GM06990 (cell line): ENCODE measurements at regions not wholly inside any gene's neighbourhood (a gene's known extent, or its start where the extent isn't known, plus 50 kb on each side); places are given as distances from the start of the nearest gene placed in this dataset.
"Not testable (repeated sequence)": the region's sequence is repeated elsewhere in the genome, so short reads cannot be mapped to it uniquely, and the experiment has no call there.

Experiments used
- DNase-seq: peaks from one replicate; pipeline ENCODE4 v3.0.0-alpha.2; 2011; ENCODE audit not compliant: insufficient read length; ENCODE audit errors: extremely low read depth
- H3K27me3 ChIP-seq: replicated peaks from 2 replicates; pipeline ENCODE4 v1.6.0; 2011; ENCODE audit warnings: low read length; ENCODE audit not compliant: control insufficient read depth, insufficient read depth
- H3K36me3 ChIP-seq: 2 replicates; pipeline ENCODE4 v1.5.1; 2011; ENCODE audit warnings: low read length; ENCODE audit not compliant: control insufficient read depth, insufficient read depth
- H3K4me3 ChIP-seq: replicated peaks from 2 replicates; pipeline ENCODE4 v1.5.1; 2011; ENCODE audit warnings: low read depth, mild to moderate bottlenecking, control low read depth, low read length
- CTCF ChIP-seq: IDR thresholded peaks from 2 replicates; pipeline ENCODE4 v1.5.1; 2011; ENCODE audit warnings: low read length, control low read depth, mild to moderate bottlenecking, inconsistent platforms; ENCODE audit not compliant: insufficient read depth, poor library complexity, severe bottlenecking

- H3K36me3 ChIP-seq: no peaks in the 10 kb centered on the region
- no peaks in the 10 kb centered on the region for H3K27me3 ChIP-seq
- TF ChIP-seq CTCF: no peak
- no peak overlapping the region for H3K4me3 ChIP-seq
- no peak for DNase-seq
Measured at GRCh38 chr2:166764702-166765101, 123.6 kb upstream of the XIRP2 start.

- no peak overlapping the region for H3K4me3 ChIP-seq
- DNase-seq: no peak
- H3K36me3 ChIP-seq: no peaks in the 10 kb centered on the region
- H3K27me3 ChIP-seq: no peaks in the 10 kb centered on the region
- TF ChIP-seq CTCF: no peak
Measured at GRCh38 chr2:166764216-166764615, 124.1 kb upstream of the XIRP2 start.

- no peak for TF ChIP-seq CTCF
- no peak overlapping the region for H3K4me3 ChIP-seq
- no peaks in the 10 kb centered on the region for H3K27me3 ChIP-seq
- H3K36me3 ChIP-seq: no peaks in the 10 kb centered on the region
- DNase-seq: no peak
Measured at GRCh38 chr2:166762746-166763145, 125.5 kb upstream of the XIRP2 start.

GRCh38 chr2:166758956-166759355, 129.3 kb upstream of the XIRP2 start:
- H3K36me3 ChIP-seq: no peaks in the 10 kb centered on the region
- no peak for TF ChIP-seq CTCF
- no peaks in the 10 kb centered on the region for H3K27me3 ChIP-seq
- no peak for DNase-seq
- no peak overlapping the region for H3K4me3 ChIP-seq

- Histone ChIP-seq H3K4me3 (no peak overlapping the region), H3K36me3 (no peaks in the 10 kb centered on the region), H3K27me3 (no peaks in the 10 kb centered on the region)
- TF ChIP-seq CTCF: no peak
- DNase-seq: no peak
Measured at GRCh38 chr2:166750624-166751023, 137.7 kb upstream of the XIRP2 start.

- DNase-seq, H3K36me3 ChIP-seq, H3K4me3 ChIP-seq, H3K27me3 ChIP-seq: not testable (repeated sequence)
Measured at GRCh38 chr2:166744117-166744516, 144.2 kb upstream of the XIRP2 start.

- not testable (repeated sequence) for H3K4me3 ChIP-seq, DNase-seq, H3K36me3 ChIP-seq, H3K27me3 ChIP-seq
Measured at GRCh38 chr2:166743482-166743881, 144.8 kb upstream of the XIRP2 start.
